Spleen (tissue), 11 donors: ENCODE measurements at regions not wholly inside any gene's neighbourhood (a gene's known extent, or its start where the extent isn't known, plus 50 kb on each side); places are given as distances from the start of the nearest gene placed in this dataset.

Source experiments
- DNase-seq: peaks from one replicate; pipeline ENCODE4 v3.0.0-alpha.2; 2020
- H3K27ac ChIP-seq, 8 donors: fragments of 200-600 bp; sonication (generic) in 7 of 8; 1 replicate in 4 of 8; 2 replicates in 4 of 8; pipeline versions ENCODE4 v1.5.0 to v1.8.0; 2016 to 2021; ENCODE audit warnings: inconsistent platforms in 4 of 8, mild to moderate bottlenecking in 4 of 8, moderate library complexity in 1 of 8
- H3K27me3 ChIP-seq, 7 donors: fragments of 200-600 bp; sonication (generic) in 6 of 7; replicated peaks in 1 of 7; 1 replicate in 4 of 7; 2 replicates in 3 of 7; pipeline versions ENCODE4 v1.5.0 to v1.8.0; 2016 to 2021; ENCODE audit warnings: inconsistent platforms in 3 of 7, mild to moderate bottlenecking in 1 of 7
- H3K36me3 ChIP-seq, 6 donors: fragments of 200-600 bp; sonication (generic) in 5 of 6; 1 replicate in 4 of 6; 2 replicates in 2 of 6; pipeline versions ENCODE4 v1.5.0 to v1.8.0; 2016 to 2021; ENCODE audit warnings: inconsistent platforms in 2 of 6
- H3K4me1 ChIP-seq, 6 donors: fragments of 200-600 bp; sonication (generic) in 5 of 6; 1 replicate in 3 of 6; 2 replicates in 3 of 6; pipeline versions ENCODE4 v1.5.0 to v1.8.0; 2016 to 2021; ENCODE audit warnings: inconsistent platforms in 3 of 6
- H3K4me3 ChIP-seq, 8 donors: fragments of 200-600 bp; sonication (generic) in 7 of 8; 1 replicate in 4 of 8; 2 replicates in 4 of 8; pipeline versions ENCODE4 v1.5.0 to v1.8.0; 2016 to 2021; ENCODE audit warnings: inconsistent platforms in 4 of 8, mild to moderate bottlenecking in 4 of 8, moderate library complexity in 2 of 8
- H3K9me3 ChIP-seq, 8 donors: fragments of 200-600 bp; sonication (generic) in 7 of 8; 1 replicate in 4 of 8; 2 replicates in 4 of 8; pipeline versions ENCODE4 v1.5.0 to v1.8.0; 2016 to 2021; ENCODE audit warnings: inconsistent platforms in 4 of 8
- CTCF ChIP-seq, 11 experiments: fragments of 200-600 bp in 7 of 11; fragments of 450-650 bp in 4 of 11; sonication (generic) in 4 of 11; IDR thresholded peaks in 8 of 11; conservative IDR thresholded peaks in 3 of 11; 1 replicate in 7 of 11; 2 replicates in 4 of 11; pipeline versions ENCODE4 v1.4.0 to v1.8.0; 2016 to 2021; ENCODE audit warnings: antibody characterized with exemption in 11 of 11, inconsistent platforms in 4 of 11, mild to moderate bottlenecking in 1 of 11
- POLR2A ChIP-seq, 3 donors: fragments of 450-650 bp; IDR thresholded peaks; one replicate each; pipeline ENCODE4 v1.5.1; 2017; ENCODE audit warnings: antibody characterized with exemption in 3 of 3, mild to moderate bottlenecking in 1 of 3
- POLR2AphosphoS5 ChIP-seq, 3 donors: sonication (generic); formaldehyde crosslinking; IDR thresholded peaks; one replicate each; pipeline ENCODE4 v1.5.1; 2017; ENCODE audit warnings: antibody characterized with exemption in 3 of 3
- WGBS, 5 donors: extraction: QIAGEN DNeasy Blood & Tissue Kit in 3 of 5; methylation state at CpG; one replicate each; pipeline versions ENCODE4 v1.1.5 to v1.1.7; 2013 to 2018; 5-methylcytosine and 5-hydroxymethylcytosine counted together
- intact Hi-C: fragments of 100-400 bp; cut with DNase I; formaldehyde crosslinking; loops from one replicate; pipeline ENCODE4 v1.15.0; 2023; ENCODE audit warnings: low total_unique reads
- donor health status: healthy with polysubstance abuse.
- donor health status: DM: no; HTN: no; CAD: no; lungs with moderate emphysema.
- donor health status: DM: no; HTN: no; CAD: no.
- donor health status: Bipolar disorder and iron deficiency.
- donor health status: healthy.
- donor health status: DM: no; HTN: no; CAD: no.
- donor health status: DM: yes; HTN: yes; CAD: no.

DNA sequence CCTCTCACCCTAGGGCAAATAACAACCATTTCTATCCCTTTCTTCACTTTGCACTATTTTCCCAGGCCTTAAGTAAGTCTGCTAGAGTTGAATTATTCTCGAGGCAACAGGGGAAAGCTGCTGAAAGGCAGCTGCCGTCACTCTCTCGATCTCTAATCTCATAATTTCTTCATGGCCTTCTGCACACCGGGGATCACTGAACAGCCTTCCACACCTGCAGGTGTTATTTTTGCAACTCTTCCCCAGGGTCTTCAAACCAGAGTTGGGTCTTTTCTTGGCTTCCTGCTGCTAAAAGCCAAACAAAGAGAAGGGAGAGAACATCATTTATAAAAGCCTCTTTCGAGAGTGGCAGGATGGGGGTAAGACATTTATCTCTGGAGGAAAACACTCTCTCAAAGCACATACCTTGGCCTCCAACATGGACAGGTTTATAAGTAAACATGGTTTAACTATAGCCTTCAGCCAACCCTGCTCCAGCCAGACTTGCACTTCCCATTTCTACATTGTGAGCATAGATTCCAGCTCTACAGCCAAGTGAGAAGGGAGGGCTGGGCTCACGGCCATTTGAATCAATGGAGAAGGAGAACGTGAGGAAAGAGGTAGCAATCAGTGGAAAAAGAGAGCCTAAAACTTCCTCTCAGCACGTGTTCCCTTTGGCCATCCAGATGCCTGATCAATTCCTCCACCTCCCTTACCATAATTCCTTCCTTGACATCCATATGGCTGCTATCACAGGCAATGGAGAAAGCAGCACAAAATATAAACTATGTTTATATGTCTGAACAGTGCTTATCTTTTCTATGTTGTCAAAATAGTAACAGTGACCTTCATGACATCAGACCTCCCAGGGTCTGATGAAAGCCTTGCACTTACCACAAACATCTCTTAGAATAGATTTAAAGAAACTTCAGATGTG lies 464.9 kb downstream of the TLE1 start:
- Histone ChIP-seq H3K4me1 (no peaks in the 10 kb centered on the region), H3K27ac (no peak overlapping the region), H3K9me3 (no peaks in the 10 kb centered on the region), H3K36me3 (no peaks in the 10 kb centered on the region), H3K4me3 (no peak overlapping the region), H3K27me3 (no peaks in the 10 kb centered on the region)
- WGBS, 5 donors: 48 to 57% (median 55%) methylated on average over 8 of the region's 8 CpGs
- intact Hi-C loops: no loop called here
- TF ChIP-seq CTCF (IDR thresholded peaks at IDR 0.05 in 8 of 11, conservative IDR thresholded peaks at IDR 0.05 in 3 of 11) (no peak), POLR2A (IDR thresholded peaks at IDR 0.05) (no peak), POLR2AphosphoS5 (IDR thresholded peaks at IDR 0.05) (no peak)
- DNase-seq: no peak

DNA sequence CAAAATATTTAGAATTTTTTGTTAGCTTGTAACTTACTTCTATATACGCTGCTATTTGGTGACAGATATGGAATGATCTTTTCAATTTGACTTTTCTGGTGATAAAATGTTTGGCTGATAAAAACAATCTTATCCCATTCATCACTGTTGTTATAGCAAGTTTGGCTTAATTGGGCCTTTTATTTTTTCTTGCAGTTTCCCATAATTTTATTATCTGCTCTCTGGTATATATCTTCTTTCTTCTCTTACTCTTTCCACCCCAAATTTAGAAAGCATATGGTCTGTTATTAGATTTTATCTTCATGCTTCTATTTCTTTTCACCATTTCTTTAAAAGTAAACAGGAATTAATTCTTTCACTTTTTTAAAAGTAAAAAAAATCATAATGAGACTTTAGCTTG lies 474.4 kb downstream of the TLE1 start:
- no peak for DNase-seq
- 86 to 96% (median 89%) methylated on average over 1 of the region's 1 CpG for WGBS, 5 donors
- TF ChIP-seq POLR2AphosphoS5 (IDR thresholded peaks at IDR 0.05) (no peak), CTCF (IDR thresholded peaks at IDR 0.05 in 8 of 11, conservative IDR thresholded peaks at IDR 0.05 in 3 of 11) (no peak), POLR2A (IDR thresholded peaks at IDR 0.05) (no peak)
- no peak overlapping the region for H3K4me3 ChIP-seq
- H3K27me3 ChIP-seq: no peaks in the 10 kb centered on the region
- H3K27ac ChIP-seq: no peak overlapping the region
- H3K9me3 ChIP-seq: peaks cover 0 to 17% (median 5%) of the 10 kb centered on the region in 8 donors
- intact Hi-C loops: no loop called here
- H3K4me1 ChIP-seq: no peaks in the 10 kb centered on the region
- H3K36me3 ChIP-seq: no peaks in the 10 kb centered on the region

GRCh38 chr9:81213456-81213855 lies 475.9 kb downstream of the TLE1 start:
- no peaks in the 10 kb centered on the region for H3K4me1 ChIP-seq
- TF ChIP-seq POLR2AphosphoS5 (IDR thresholded peaks at IDR 0.05) (no peak), POLR2A (IDR thresholded peaks at IDR 0.05) (no peak), CTCF (IDR thresholded peaks at IDR 0.05 in 8 of 11, conservative IDR thresholded peaks at IDR 0.05 in 3 of 11) (no peak)
- WGBS, 5 donors: 78 to 89% (median 84%) methylated on average over 4 of the region's 4 CpGs
- DNase-seq: no peak
- H3K27ac ChIP-seq: no peak overlapping the region
- H3K9me3 ChIP-seq: peaks cover 0 to 17% (median 5%) of the 10 kb centered on the region in 8 donors
- no peaks in the 10 kb centered on the region for H3K27me3 ChIP-seq
- H3K4me3 ChIP-seq: no peak overlapping the region
- intact Hi-C loops: no loop called here
- no peaks in the 10 kb centered on the region for H3K36me3 ChIP-seq

DNA sequence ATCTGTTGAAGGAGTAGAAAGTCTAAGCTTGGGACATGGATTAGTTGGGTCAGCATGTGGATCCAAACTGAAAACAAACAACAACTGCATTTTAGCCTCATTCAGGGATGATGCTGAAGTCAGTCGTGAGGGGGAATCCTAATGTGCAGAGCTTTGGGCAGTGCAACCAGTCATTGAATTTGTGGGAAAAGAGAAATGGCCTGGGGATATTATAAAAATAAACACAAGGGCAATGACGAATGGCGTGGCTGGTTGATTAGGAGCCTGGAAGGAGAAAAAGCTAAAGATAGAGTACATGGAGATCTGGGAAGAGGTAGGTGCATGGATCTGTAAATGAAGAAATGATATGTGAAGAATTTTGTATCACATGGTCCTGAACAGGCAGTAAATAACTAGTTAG lies 477.6 kb downstream of the TLE1 start:
- WGBS, 5 donors: 79 to 94% (median 89%) methylated on average over 3 of the region's 3 CpGs
- H3K4me1 ChIP-seq: no peaks in the 10 kb centered on the region
- no peak overlapping the region for H3K27ac ChIP-seq
- no peaks in the 10 kb centered on the region for H3K27me3 ChIP-seq
- H3K9me3 ChIP-seq: peaks cover 0 to 3% (median 0%) of the 10 kb centered on the region in 8 donors
- TF ChIP-seq CTCF (IDR thresholded peaks at IDR 0.05 in 8 of 11, conservative IDR thresholded peaks at IDR 0.05 in 3 of 11): no peak
- no peak for TF ChIP-seq POLR2AphosphoS5 (IDR thresholded peaks at IDR 0.05)
- no peak for TF ChIP-seq POLR2A (IDR thresholded peaks at IDR 0.05)
- no peak overlapping the region for H3K4me3 ChIP-seq
- H3K36me3 ChIP-seq: no peaks in the 10 kb centered on the region
- no peak for DNase-seq
- intact Hi-C loops: no loop called here
